HepG2 (cell line): ENCODE measurements at regions not wholly inside any gene's neighbourhood (a gene's known extent, or its start where the extent isn't known, plus 50 kb on each side); places are given as distances from the start of the nearest gene placed in this dataset.

Source experiments
- ATAC-seq: fragments of 200-7000 bp; cut with Tn5 transposase; 3 replicates; pipeline ENCODE4 v1.9.1; 2020; ENCODE audit warnings: mild to moderate bottlenecking, moderate library complexity
- BruUV-seq: library from RNA; stranded (reverse); fragments of 400-500 nt; replicated peaks from 2 replicates; lab custom pipeline; 2021; lab: Mats Ljungman, UMichigan
- CTCF ChIA-PET: fragments of 300-600 bp; formaldehyde crosslinking; extraction: SDS; loops from one replicate; lab custom pipeline; 2021; ENCODE audit warnings: low total read pairs, inconsistent platforms, low intra/inter-chr PET ratio; lab: Yijun Ruan, JAX
- POLR2A ChIA-PET: fragments of 350-600 bp; sonication (Branson Sonifier 250); formaldehyde crosslinking; loops from one replicate; lab custom pipeline; 2020; ENCODE audit warnings: antibody characterized with exemption, inconsistent platforms; lab: Yijun Ruan, JAX
- DNase-seq: peaks from one replicate; pipeline ENCODE4 v3.0.0-alpha.2; 2015; ENCODE audit warnings: low spot score
- FAIRE-seq: peaks from 3 replicates; lab custom pipeline; 2011; peaks lifted over from hg19 to GRCh38; lab: Jason Lieb, UNC
- H2AFZ ChIP-seq: one replicate; pipeline ENCODE4 v1.6.1; 2011; ENCODE audit warnings: low read length, inconsistent platforms
- H3K27ac ChIP-seq: fragments of 300-600 bp; 3 replicates; pipeline ENCODE4 v1.8.0; 2011; ENCODE audit warnings: mixed run types, mild to moderate bottlenecking, mixed read lengths, low read length, inconsistent platforms; ENCODE audit not compliant: insufficient read depth; ENCODE audit errors: extremely low read length
- H3K27me3 ChIP-seq, 2 experiments: fragments of 200-600 bp in 1 of 2; 2 replicates in 1 of 2; 3 replicates in 1 of 2; pipeline versions ENCODE4 v1.6.0 to v1.8.0; 2011; ENCODE audit warnings: low read length in 2 of 2, mild to moderate bottlenecking in 2 of 2, moderate library complexity in 2 of 2, inconsistent platforms in 1 of 2; ENCODE audit not compliant: insufficient read depth in 2 of 2, control insufficient read depth in 1 of 2
- H3K36me3 ChIP-seq, 2 experiments: fragments of 200-600 bp in 1 of 2; replicated peaks in 1 of 2; 2 replicates in 1 of 2; 3 replicates in 1 of 2; pipeline versions ENCODE4 v1.5.1 to v1.8.0; 2011; ENCODE audit warnings: low read length in 2 of 2, inconsistent platforms in 1 of 2; ENCODE audit not compliant: insufficient read depth in 2 of 2, control insufficient read depth in 1 of 2
- H3K4me1 ChIP-seq: 2 replicates; pipeline ENCODE4 v1.5.1; 2012; ENCODE audit warnings: low read length, inconsistent platforms; ENCODE audit not compliant: insufficient read depth
- H3K4me2 ChIP-seq: 2 replicates; pipeline ENCODE4 v1.6.0; 2011; ENCODE audit warnings: low read depth, low read length, inconsistent platforms
- H3K4me3 ChIP-seq, 3 experiments: fragments of 200-600 bp in 1 of 3; sonication (generic), shearing (Covaris generic) in 1 of 3; replicated peaks in 1 of 3; 2 replicates each; pipeline ENCODE4 v1.5.1; 2011 to 2016; ENCODE audit warnings: low read length in 3 of 3, inconsistent platforms in 2 of 3, low read depth in 2 of 3, mild to moderate bottlenecking in 2 of 3, control low read depth in 1 of 3, mixed read lengths in 1 of 3; ENCODE audit not compliant: insufficient read depth in 1 of 3
- H3K79me2 ChIP-seq: one replicate; pipeline ENCODE4 v1.6.1; 2011; ENCODE audit warnings: low read length, inconsistent platforms; ENCODE audit not compliant: insufficient read depth
- H3K9ac ChIP-seq: 2 replicates; pipeline ENCODE4 v1.6.0; 2011; ENCODE audit warnings: mild to moderate bottlenecking, low read depth, low read length, inconsistent platforms; ENCODE audit not compliant: insufficient read depth
- H3K9me3 ChIP-seq: 2 replicates; pipeline ENCODE4 v1.5.1; 2012; ENCODE audit warnings: mild to moderate bottlenecking, low read length
- H4K20me1 ChIP-seq: 2 replicates; pipeline ENCODE4 v1.6.0; 2011; ENCODE audit warnings: inconsistent platforms, mild to moderate bottlenecking, low read length, moderate library complexity; ENCODE audit not compliant: insufficient read depth
- ATAD3A ChIP-seq: sonication (generic); formaldehyde crosslinking; IDR thresholded peaks from 2 replicates; pipeline ENCODE4 v1.4.0; 2020; ENCODE audit warnings: missing genetic modification reagents
- CREB3 ChIP-seq: sonication (generic); formaldehyde crosslinking; IDR thresholded peaks from 2 replicates; pipeline ENCODE4 v1.5.0; 2020; ENCODE audit warnings: missing genetic modification reagents
- ETS1 ChIP-seq: sonication (generic); formaldehyde crosslinking; IDR thresholded peaks from 2 replicates; pipeline ENCODE4 v1.4.0; 2020; ENCODE audit warnings: missing genetic modification reagents
- HCFC1 ChIP-seq: fragments of 150-350 bp; IDR thresholded peaks from 2 replicates; pipeline ENCODE4 v1.6.1; 2014; ENCODE audit warnings: low read depth, low read length
- IKZF4 ChIP-seq: sonication (generic); formaldehyde crosslinking; IDR thresholded peaks from 2 replicates; pipeline ENCODE4 v1.5.1; 2020; ENCODE audit warnings: borderline replicate concordance, mild to moderate bottlenecking, low read depth, missing genetic modification reagents; ENCODE audit errors: not compliant biosample characterization
- IKZF5 ChIP-seq: IDR thresholded peaks from 2 replicates; pipeline ENCODE4 v1.6.1; 2018; ENCODE audit warnings: missing genetic modification reagents, mild to moderate bottlenecking, missing compliant biosample characterization
- NR0B2 ChIP-seq: sonication (generic); formaldehyde crosslinking; IDR thresholded peaks from 2 replicates; pipeline ENCODE4 v1.4.0; 2020; ENCODE audit warnings: mild to moderate bottlenecking, missing genetic modification reagents
- TCF12 ChIP-seq, 2 experiments: fragments of 450-650 bp in 1 of 2; sonication (generic) in 1 of 2; formaldehyde crosslinking in 1 of 2; IDR thresholded peaks; 2 replicates each; pipeline versions ENCODE4 v1.6.1 to v1.8.0; 2017 to 2022; ENCODE audit warnings: antibody characterized with exemption in 1 of 2, mild to moderate bottlenecking in 1 of 2, missing genetic modification reagents in 1 of 2, moderate library complexity in 1 of 2
- ZBTB7B ChIP-seq: sonication (generic); formaldehyde crosslinking; IDR thresholded peaks from 2 replicates; pipeline ENCODE4 v1.4.0; 2020; ENCODE audit warnings: missing genetic modification reagents
- ZNF318 ChIP-seq: sonication (generic); formaldehyde crosslinking; IDR thresholded peaks from 2 replicates; pipeline ENCODE4 v1.4.0; 2020; ENCODE audit warnings: mild to moderate bottlenecking, missing genetic modification reagents
- ZNF644 ChIP-seq: IDR thresholded peaks from 2 replicates; pipeline ENCODE4 v1.6.1; 2016; ENCODE audit warnings: low read depth
- WGBS: methylation state at CpG from one replicate; pipeline ENCODE4 v1.1.6; 2017; ENCODE audit warnings: low lambda C conversion rate; 5-methylcytosine and 5-hydroxymethylcytosine counted together
- in situ Hi-C: cut with HindIII; loops from 2 replicates; pipeline ENCODE4 v1.10.0; 2017; ENCODE audit warnings: low pct_unique_long_range_greater_than_20kb; ENCODE audit not compliant: extremely low pct_ligation_motif_present
- intact Hi-C: fragments of 100-400 bp; cut with micrococcal nuclease; formaldehyde crosslinking; loops from one replicate; pipeline ENCODE4 v1.10.0; 2022; ENCODE audit not compliant: unreplicated experiment

GRCh38 chrX:19270727-19271126, 73.0 kb upstream of the PDHA1 start (continued):
- TF ChIP-seq ETS1 (CRISPR knock-in tag): no peak

GRCh38 chrX:19272452-19272851, 71.3 kb upstream of the PDHA1 start:
- Histone ChIP-seq H3K36me3 (no peaks in the 10 kb centered on the region), H3K79me2 (no peaks in the 10 kb centered on the region), H3K9me3 (no peaks in the 10 kb centered on the region), H2AFZ (no peak overlapping the region), H4K20me1 (no peaks in the 10 kb centered on the region), H3K9ac (no peak overlapping the region), H3K27me3 (no peaks in the 10 kb centered on the region), H3K4me1 (no peaks in the 10 kb centered on the region), H3K4me2 (no peak overlapping the region), H3K27ac (no peak overlapping the region), H3K4me3 (no peak overlapping the region)
- in situ Hi-C loops: no loop called here
- ATAC-seq (no peak), DNase-seq (no peak), FAIRE-seq (no peak)
- BruUV-seq: no TSS peak
- intact Hi-C loops: no loop called here
- WGBS: 6% methylated on average over 2 of the region's 2 CpGs
- POLR2A ChIA-PET: no interaction called here
- CTCF ChIA-PET: no interaction called here
- no peak for TF ChIP-seq ATAD3A
- TF ChIP-seq ZNF644 (CRISPR knock-in tag): no peak
- TF ChIP-seq NR0B2 (CRISPR knock-in tag): no peak
- TF ChIP-seq ZNF318 (CRISPR knock-in tag): no peak
- no peak for TF ChIP-seq IKZF4 (CRISPR knock-in tag)
- no peak for TF ChIP-seq CREB3 (CRISPR knock-in tag)
- TF ChIP-seq ZBTB7B: no peak
- no peak for TF ChIP-seq IKZF5
- TF ChIP-seq HCFC1: no peak
- TF ChIP-seq TCF12 (IDR thresholded peaks at IDR 0.05): no peak
- no peak for TF ChIP-seq TCF12 (CRISPR knock-in tag; IDR thresholded peaks at IDR 0.05)
